H9 (cell line): ENCODE measurements at regions not wholly inside any gene's neighbourhood (a gene's known extent, or its start where the extent isn't known, plus 50 kb on each side); places are given as distances from the start of the nearest gene placed in this dataset.

Source experiments
- DNase-seq: peaks from one replicate; pipeline ENCODE4 v3.0.0-alpha.2; 2017
- H2AFZ ChIP-seq: one replicate; pipeline ENCODE4 v1.6.1; 2013; ENCODE audit warnings: mild to moderate bottlenecking, low read length, control low read depth, moderate library complexity
- H2AK5ac ChIP-seq: 2 replicates; pipeline ENCODE4 v1.6.1; 2013; ENCODE audit warnings: low read length, control low read depth, mixed read lengths; ENCODE audit not compliant: insufficient read length
- H2BK120ac ChIP-seq: one replicate; pipeline ENCODE4 v1.6.1; 2013; ENCODE audit warnings: low read depth, mild to moderate bottlenecking, low read length, control low read depth, inconsistent platforms; ENCODE audit not compliant: poor library complexity, severe bottlenecking
- H2BK12ac ChIP-seq: 2 replicates; pipeline ENCODE4 v1.6.1; 2013; ENCODE audit warnings: low read length, control low read depth, mixed read lengths, low read depth; ENCODE audit not compliant: insufficient read length
- H2BK15ac ChIP-seq: 2 replicates; pipeline ENCODE4 v1.6.1; 2013; ENCODE audit warnings: low read depth, low read length, control low read depth
- H2BK20ac ChIP-seq: one replicate; pipeline ENCODE4 v1.6.1; 2013; ENCODE audit warnings: low read depth, mild to moderate bottlenecking, low read length, control low read depth, inconsistent platforms; ENCODE audit not compliant: poor library complexity, severe bottlenecking
- H2BK5ac ChIP-seq: 2 replicates; pipeline ENCODE4 v1.6.1; 2013; ENCODE audit warnings: low read length, control low read depth, mixed read lengths; ENCODE audit not compliant: insufficient read length
- H3K14ac ChIP-seq: 2 replicates; pipeline ENCODE4 v1.6.1; 2013; ENCODE audit warnings: low read length, control low read depth; ENCODE audit not compliant: insufficient read depth
- H3K18ac ChIP-seq: 2 replicates; pipeline ENCODE4 v1.6.1; 2013; ENCODE audit warnings: low read depth, mild to moderate bottlenecking, mixed read lengths, low read length, control low read depth; ENCODE audit not compliant: insufficient read length
- H3K23ac ChIP-seq: 2 replicates; pipeline ENCODE4 v1.6.1; 2013; ENCODE audit warnings: low read length, control low read depth, mixed read lengths, low read depth; ENCODE audit not compliant: insufficient read length
- H3K23me2 ChIP-seq: 2 replicates; pipeline ENCODE4 v1.6.1; 2013; ENCODE audit warnings: low read depth, mild to moderate bottlenecking, mixed read lengths, low read length, control low read depth; ENCODE audit not compliant: insufficient read length, poor library complexity, severe bottlenecking
- H3K27ac ChIP-seq: 2 replicates; pipeline ENCODE4 v1.5.1; 2013; ENCODE audit warnings: low read length, control low read depth, mixed read lengths, low read depth; ENCODE audit not compliant: insufficient read length
- H3K27me3 ChIP-seq: 2 replicates; pipeline ENCODE4 v1.6.1; 2013; ENCODE audit warnings: low read length, control low read depth, inconsistent platforms; ENCODE audit not compliant: insufficient read depth
- H3K4ac ChIP-seq: 2 replicates; pipeline ENCODE4 v1.6.1; 2013; ENCODE audit warnings: low read depth, mild to moderate bottlenecking, control low read depth, inconsistent platforms, low read length, moderate library complexity
- H3K4me1 ChIP-seq: 2 replicates; pipeline ENCODE4 v1.6.1; 2013; ENCODE audit warnings: low read length, control low read depth, inconsistent platforms; ENCODE audit not compliant: insufficient read depth
- H3K4me2 ChIP-seq: 2 replicates; pipeline ENCODE4 v1.6.1; 2013; ENCODE audit warnings: low read length, control low read depth, mixed read lengths; ENCODE audit not compliant: insufficient read length, insufficient read depth
- H3K56ac ChIP-seq: 2 replicates; pipeline ENCODE4 v1.6.1; 2013; ENCODE audit warnings: low read depth, mild to moderate bottlenecking, mixed read lengths, low read length, control low read depth; ENCODE audit not compliant: insufficient read length
- H3K79me1 ChIP-seq: 2 replicates; pipeline ENCODE4 v1.6.1; 2013; ENCODE audit warnings: low read depth, mild to moderate bottlenecking, moderate library complexity, low read length, control low read depth, inconsistent platforms; ENCODE audit not compliant: insufficient read depth, poor library complexity, severe bottlenecking
- H3K79me2 ChIP-seq: 2 replicates; pipeline ENCODE4 v1.6.1; 2013; ENCODE audit warnings: low read length, control low read depth, inconsistent platforms; ENCODE audit not compliant: insufficient read depth
- H3K9ac ChIP-seq: 2 replicates; pipeline ENCODE4 v1.6.1; 2013; ENCODE audit warnings: low read length, control low read depth, mixed read lengths; ENCODE audit not compliant: insufficient read length; ENCODE audit errors: extremely low read depth
- H3K9me3 ChIP-seq: one replicate; pipeline ENCODE4 v1.6.1; 2013; ENCODE audit warnings: low read depth, low read length, inconsistent platforms; ENCODE audit not compliant: control insufficient read depth
- H3T11ph ChIP-seq: one replicate; pipeline ENCODE4 v1.6.1; 2013; ENCODE audit warnings: mild to moderate bottlenecking, low read length, control low read depth, inconsistent platforms
- H4K20me1 ChIP-seq: one replicate; pipeline ENCODE4 v1.6.1; 2013; ENCODE audit not compliant: control insufficient read depth, insufficient read length, insufficient read depth
- H4K5ac ChIP-seq: 2 replicates; pipeline ENCODE4 v1.6.1; 2013; ENCODE audit warnings: low read depth, mild to moderate bottlenecking, mixed read lengths, low read length, control low read depth; ENCODE audit not compliant: insufficient read length
- H4K8ac ChIP-seq: replicated peaks from 2 replicates; pipeline ENCODE4 v1.6.1; 2013; ENCODE audit warnings: low read length, control low read depth, mixed read lengths, low read depth; ENCODE audit not compliant: insufficient read length
- H4K91ac ChIP-seq: 2 replicates; pipeline ENCODE4 v1.6.1; 2013; ENCODE audit warnings: low read depth, mild to moderate bottlenecking, moderate library complexity, mixed read lengths, low read length, control low read depth; ENCODE audit not compliant: insufficient read length
- H3K27ac Mint-ChIP-seq, 3 experiments: 2 replicates in 2 of 3; 3 replicates in 1 of 3; pipeline ENCODE4 v1.8.0; 2020 to 2021; ENCODE audit warnings: mixed read lengths in 3 of 3, mild to moderate bottlenecking in 1 of 3, moderate library complexity in 1 of 3
- H3K27me3 Mint-ChIP-seq: 2 replicates; pipeline ENCODE4 v1.8.0; 2021; ENCODE audit warnings: low read depth, mild to moderate bottlenecking, moderate library complexity, mixed read lengths
- H3K36me3 Mint-ChIP-seq, 3 experiments: 2 replicates in 2 of 3; 3 replicates in 1 of 3; pipeline ENCODE4 v1.8.0; 2020 to 2021; ENCODE audit warnings: low read depth in 3 of 3, mixed read lengths in 3 of 3; ENCODE audit not compliant: insufficient read depth in 1 of 3
- H3K4me1 Mint-ChIP-seq, 2 experiments: 2 replicates each; pipeline ENCODE4 v1.8.0; 2020; ENCODE audit warnings: mixed read lengths in 2 of 2
- H3K4me3 Mint-ChIP-seq, 2 experiments: 2 replicates in 1 of 2; 3 replicates in 1 of 2; pipeline ENCODE4 v1.8.0; 2020 to 2021; ENCODE audit warnings: mild to moderate bottlenecking in 2 of 2, mixed read lengths in 2 of 2, moderate library complexity in 1 of 2
- H3K9me3 Mint-ChIP-seq, 2 experiments: 2 replicates in 1 of 2; 3 replicates in 1 of 2; pipeline ENCODE4 v1.8.0; 2020; ENCODE audit warnings: mild to moderate bottlenecking in 2 of 2, mixed read lengths in 2 of 2, moderate library complexity in 1 of 2
- WGBS: extraction: QIAGEN DNeasy Blood & Tissue Kit; methylation state at CpG from one replicate; pipeline ENCODE4 v1.1.7; 2013; ENCODE audit warnings: missing lambda C conversion rate, low lambda C conversion rate, mixed read lengths; ENCODE audit not compliant: insufficient read length; ENCODE audit errors: extremely low coverage; 5-methylcytosine and 5-hydroxymethylcytosine counted together
- TF ChIP-seq, protein P1 (sequence below): fragments of 200-600 bp; sonication (generic); conservative IDR thresholded peaks from 3 replicates; pipeline ENCODE4 v1.8.0; 2021; ENCODE audit warnings: antibody characterized with exemption, mild to moderate bottlenecking

DNA sequence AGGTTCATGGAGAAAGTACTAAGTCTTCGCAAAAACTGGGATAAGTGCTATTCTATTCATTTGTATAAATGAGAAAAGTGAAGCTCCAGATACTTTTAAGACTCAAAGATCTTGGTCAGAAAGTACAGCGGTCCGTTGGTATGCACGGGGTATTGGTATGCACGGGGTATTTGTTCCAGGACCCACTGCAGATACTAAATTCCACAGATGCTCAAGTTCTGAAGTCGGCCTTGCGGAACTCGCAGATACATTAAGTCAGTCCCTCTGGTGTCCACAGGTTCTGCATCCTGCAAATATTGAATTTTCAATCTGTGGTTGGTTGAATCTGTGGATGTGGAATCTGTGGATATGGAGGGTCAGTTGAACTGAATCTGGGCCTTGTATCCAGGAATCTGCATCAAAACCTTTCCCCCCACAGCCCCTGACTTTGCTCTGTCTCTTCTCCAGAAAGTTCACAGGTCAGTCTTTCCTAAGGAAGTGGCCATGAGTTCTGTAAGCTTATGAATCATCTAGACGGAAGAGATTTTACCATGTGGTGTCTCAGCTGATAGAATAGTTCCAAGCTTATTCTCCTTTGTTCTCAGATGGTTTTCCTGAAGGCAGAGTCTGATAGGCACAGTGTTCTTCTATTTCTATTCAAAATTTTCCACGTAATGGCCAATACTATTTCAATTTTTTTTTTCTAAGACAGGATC lies 274.7 kb downstream of the NEDD1 start:
- no peak overlapping the region for H2BK20ac ChIP-seq
- TF ChIP-seq, protein P1, sequence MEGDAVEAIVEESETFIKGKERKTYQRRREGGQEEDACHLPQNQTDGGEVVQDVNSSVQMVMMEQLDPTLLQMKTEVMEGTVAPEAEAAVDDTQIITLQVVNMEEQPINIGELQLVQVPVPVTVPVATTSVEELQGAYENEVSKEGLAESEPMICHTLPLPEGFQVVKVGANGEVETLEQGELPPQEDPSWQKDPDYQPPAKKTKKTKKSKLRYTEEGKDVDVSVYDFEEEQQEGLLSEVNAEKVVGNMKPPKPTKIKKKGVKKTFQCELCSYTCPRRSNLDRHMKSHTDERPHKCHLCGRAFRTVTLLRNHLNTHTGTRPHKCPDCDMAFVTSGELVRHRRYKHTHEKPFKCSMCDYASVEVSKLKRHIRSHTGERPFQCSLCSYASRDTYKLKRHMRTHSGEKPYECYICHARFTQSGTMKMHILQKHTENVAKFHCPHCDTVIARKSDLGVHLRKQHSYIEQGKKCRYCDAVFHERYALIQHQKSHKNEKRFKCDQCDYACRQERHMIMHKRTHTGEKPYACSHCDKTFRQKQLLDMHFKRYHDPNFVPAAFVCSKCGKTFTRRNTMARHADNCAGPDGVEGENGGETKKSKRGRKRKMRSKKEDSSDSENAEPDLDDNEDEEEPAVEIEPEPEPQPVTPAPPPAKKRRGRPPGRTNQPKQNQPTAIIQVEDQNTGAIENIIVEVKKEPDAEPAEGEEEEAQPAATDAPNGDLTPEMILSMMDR = no peak
- no peaks in the 10 kb centered on the region for H3K9me3 ChIP-seq
- H3K4me1 Mint-ChIP-seq = peaks cover 25 to 30% of the 10 kb centered on the region in 2 experiments
- no peaks in the 10 kb centered on the region for H3K27me3 ChIP-seq
- H2BK120ac ChIP-seq = no peak overlapping the region
- H3K9me3 Mint-ChIP-seq = peaks cover 0 to 22% of the 10 kb centered on the region in 2 experiments; a peak in 3 of 5 replicates
- H4K5ac ChIP-seq = no peak overlapping the region
- peaks cover 8 to 23% (median 22%) of the 10 kb centered on the region in 3 experiments; a peak in 6 of 7 replicates for H3K36me3 Mint-ChIP-seq
- no CpG with 5 or more reads among the region's 10 CpGs for WGBS
- H3K27me3 Mint-ChIP-seq = no peaks in the 10 kb centered on the region; the same call in 1 of the 2 replicates
- H4K8ac ChIP-seq = no peak overlapping the region
- H2BK15ac ChIP-seq = no peak overlapping the region
- no peak overlapping the region for H3K23ac ChIP-seq
- no peak overlapping the region for H2AK5ac ChIP-seq
- no peak overlapping the region for H3K27ac Mint-ChIP-seq
- H3K23me2 ChIP-seq = no peaks in the 10 kb centered on the region
- no peaks in the 10 kb centered on the region for H3K79me1 ChIP-seq
- no peak for DNase-seq
- no peak overlapping the region for H3K4me3 Mint-ChIP-seq
- no peak overlapping the region for H3K9ac ChIP-seq
- H4K91ac ChIP-seq = no peak overlapping the region
- H3K4ac ChIP-seq = no peak overlapping the region
- no peak overlapping the region for H2BK5ac ChIP-seq
- no peaks in the 10 kb centered on the region for H3K79me2 ChIP-seq
- H3K27ac ChIP-seq = no peak overlapping the region
- no peak overlapping the region for H2AFZ ChIP-seq
- H3K4me1 ChIP-seq = peaks cover 3% of the 10 kb centered on the region; the same call in 1 of the 2 replicates
- no peak overlapping the region for H3K18ac ChIP-seq
- no peak overlapping the region for H3K4me2 ChIP-seq
- no peak overlapping the region for H3K56ac ChIP-seq
- H4K20me1 ChIP-seq = no peaks in the 10 kb centered on the region
- H3T11ph ChIP-seq = no peak overlapping the region
- H2BK12ac ChIP-seq = no peak overlapping the region
- no peak overlapping the region for H3K14ac ChIP-seq
